GM18861 (cell line): ENCODE measurements at regions not wholly inside any gene's neighbourhood (a gene's known extent, or its start where the extent isn't known, plus 50 kb on each side); places are given as distances from the start of the nearest gene placed in this dataset.

Experiments used
- ATAC-seq: cut with Tn5 transposase; IDR thresholded peaks from one replicate; pipeline ENCODE4 v1.9.1; 2021; ENCODE audit not compliant: unreplicated experiment

DNA sequence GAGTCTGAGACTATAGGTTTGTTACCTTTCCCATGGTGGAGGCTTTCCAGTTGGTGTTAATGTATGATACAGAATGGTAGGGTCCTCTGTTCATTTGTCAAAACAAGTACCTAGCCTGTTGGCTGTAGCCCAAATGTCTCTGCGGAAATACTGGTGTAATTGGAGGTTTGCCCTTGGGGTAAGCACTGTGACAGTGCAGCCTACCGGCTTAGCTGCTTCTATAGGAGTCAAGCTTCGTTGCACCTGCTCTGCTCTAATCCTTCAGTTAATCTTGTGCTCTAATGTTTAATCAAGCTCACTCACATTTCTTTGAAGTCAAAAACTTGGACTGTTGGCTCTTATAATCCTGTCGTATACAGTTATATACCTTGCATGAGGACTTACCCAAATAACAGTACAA is 203.4 kb downstream of the CCNG2 start:
- ATAC-seq, result no peak

DNA sequence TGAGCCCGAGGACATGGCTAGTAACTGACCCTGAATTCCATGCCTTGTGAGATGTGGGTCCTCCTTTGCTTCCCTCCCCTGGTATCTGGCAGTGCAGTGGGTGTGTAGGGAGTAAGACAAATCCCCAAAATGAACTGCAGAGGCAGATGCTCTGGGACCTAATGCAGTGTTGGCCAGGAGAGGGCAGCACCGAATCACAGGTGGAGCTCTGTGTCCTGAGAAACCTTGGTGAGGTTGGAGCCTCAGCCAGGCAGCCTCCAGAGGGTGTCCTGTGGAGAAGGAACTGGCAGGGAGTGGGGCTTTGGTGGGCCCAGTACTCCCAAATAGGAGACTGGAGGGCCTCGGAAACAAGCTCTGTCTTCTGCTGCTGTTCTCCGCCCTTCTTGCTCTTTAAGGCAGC is 209.9 kb downstream of the CCNG2 start:
- peak; percentile 75 for ATAC-seq

DNA sequence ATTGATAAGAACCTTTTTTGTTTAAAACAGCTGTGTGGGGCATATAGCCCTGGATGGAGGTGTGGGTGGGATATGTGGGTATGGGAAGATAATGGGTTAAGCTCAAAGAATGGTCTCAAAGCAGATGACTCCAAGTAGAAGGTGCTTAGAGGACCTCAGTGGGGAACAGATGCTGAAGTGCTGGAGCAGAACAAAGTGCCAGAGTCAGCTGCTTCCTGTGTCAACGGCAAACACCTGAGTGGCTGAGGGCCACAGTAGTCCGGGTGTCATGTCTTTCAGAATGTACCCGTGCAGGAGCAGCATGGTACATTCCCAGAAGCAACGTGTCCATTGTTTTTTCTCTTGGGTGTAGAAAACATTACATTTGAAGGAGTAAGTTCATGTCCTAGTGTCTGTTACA is 210.6 kb downstream of the CCNG2 start:
- no peak for ATAC-seq

DNA sequence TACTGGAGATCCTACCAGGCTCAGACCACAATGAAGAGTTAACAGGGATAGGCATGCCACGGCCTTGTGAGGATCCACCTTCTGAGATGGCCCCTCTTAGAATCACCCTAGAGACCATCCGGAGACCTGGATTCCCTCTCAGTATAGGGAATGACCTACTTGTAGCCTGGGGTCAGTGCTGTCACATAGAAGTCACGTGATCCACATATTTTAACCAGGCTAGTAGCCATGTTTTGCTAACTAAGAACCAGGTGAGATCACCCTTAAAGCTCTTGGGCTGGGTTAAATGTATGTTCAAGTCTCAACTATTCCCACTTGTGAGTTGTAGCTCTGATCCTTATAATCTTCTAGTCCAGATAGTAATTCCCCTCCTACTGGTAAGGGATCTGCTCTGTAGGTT is 215.4 kb downstream of the CCNG2 start:
- ATAC-seq, result no peak

DNA sequence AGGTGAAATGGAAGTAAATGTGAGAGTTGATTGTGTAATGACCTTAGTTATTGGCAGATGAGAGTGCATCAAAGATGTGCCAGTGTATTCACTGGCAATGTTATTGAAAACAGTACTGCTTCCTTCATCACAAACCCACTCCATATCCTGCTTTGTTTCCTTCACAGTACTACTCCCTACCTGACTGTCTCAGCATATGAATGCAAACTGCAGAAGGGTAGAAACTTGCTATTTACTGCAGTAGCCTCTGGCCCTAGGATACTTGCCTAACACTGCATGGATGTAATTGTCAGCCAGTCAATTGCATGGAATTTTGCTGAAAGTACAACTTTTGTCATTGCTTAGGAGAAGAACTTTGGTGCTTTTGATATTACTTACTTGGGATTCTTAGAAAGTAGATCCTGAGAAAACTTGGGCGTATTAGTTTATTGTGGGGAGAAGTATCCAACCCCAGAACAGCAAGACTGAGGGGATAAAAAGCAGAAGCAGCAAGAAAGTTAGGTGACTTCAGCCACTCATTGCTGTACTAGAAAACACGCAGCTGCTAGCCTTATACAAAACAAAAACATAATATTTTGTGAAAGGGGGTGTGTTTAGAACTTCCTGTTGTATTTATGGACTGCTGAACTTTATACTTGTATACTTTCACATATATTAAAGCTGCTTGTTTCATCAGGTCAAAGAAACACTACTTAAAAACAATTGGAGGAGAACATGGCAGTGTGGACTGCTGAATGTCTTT is 219.0 kb downstream of the CCNG2 start:
- ATAC-seq, result no peak

DNA sequence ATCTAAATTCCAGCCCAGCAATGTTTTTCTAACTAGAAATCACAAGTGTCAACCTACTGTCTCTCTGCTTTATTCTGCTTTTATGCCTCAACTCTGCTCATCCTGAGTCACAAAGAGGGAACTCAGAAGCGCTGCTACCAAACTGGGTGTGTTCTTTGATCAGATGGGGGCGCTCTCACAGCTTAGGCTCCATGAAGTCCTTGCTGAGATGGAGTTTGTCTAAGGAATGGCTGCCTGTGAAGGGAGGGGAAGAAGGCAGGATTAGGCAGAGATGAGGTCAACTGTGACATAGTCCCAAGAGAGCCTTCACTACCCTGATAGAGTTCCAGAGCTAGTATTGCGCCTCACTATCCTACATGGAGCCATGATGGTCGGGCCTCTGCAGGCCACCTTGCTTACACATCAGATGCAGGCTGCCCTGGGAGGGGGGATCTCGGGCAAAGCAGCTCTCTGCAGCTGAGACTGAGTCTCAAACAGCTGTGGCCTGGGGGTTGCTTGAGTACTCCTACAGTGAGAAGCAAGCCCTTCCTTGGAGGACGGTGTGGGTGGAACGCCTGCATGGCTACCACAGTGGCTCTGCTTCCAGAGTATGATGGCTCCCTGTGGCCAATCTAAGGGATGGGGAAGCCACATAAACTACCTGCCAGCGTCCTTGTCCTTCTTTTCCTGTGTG is 219.9 kb downstream of the CCNG2 start:
- ATAC-seq, result no peak

DNA sequence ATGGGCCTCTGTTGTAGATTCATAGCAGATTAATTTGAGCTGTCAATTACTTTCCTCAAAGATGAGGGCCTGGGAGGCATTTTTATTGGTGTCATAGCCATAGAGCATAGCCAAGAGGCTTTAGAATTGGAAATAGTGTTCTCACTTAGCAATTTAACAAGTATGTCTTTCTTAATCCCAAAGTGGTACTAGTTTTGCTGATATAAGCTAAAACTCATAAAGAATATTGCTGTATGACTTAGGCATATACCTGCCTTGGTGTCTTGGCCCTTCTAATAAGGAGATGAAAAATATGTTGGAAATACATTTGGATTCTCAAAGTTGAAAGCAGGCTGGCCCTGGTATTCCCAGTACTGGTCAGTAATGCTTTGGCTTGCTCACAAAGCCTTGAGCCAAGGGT is 221.5 kb upstream of the CXCL13 start:
- ATAC-seq, result no peak

DNA sequence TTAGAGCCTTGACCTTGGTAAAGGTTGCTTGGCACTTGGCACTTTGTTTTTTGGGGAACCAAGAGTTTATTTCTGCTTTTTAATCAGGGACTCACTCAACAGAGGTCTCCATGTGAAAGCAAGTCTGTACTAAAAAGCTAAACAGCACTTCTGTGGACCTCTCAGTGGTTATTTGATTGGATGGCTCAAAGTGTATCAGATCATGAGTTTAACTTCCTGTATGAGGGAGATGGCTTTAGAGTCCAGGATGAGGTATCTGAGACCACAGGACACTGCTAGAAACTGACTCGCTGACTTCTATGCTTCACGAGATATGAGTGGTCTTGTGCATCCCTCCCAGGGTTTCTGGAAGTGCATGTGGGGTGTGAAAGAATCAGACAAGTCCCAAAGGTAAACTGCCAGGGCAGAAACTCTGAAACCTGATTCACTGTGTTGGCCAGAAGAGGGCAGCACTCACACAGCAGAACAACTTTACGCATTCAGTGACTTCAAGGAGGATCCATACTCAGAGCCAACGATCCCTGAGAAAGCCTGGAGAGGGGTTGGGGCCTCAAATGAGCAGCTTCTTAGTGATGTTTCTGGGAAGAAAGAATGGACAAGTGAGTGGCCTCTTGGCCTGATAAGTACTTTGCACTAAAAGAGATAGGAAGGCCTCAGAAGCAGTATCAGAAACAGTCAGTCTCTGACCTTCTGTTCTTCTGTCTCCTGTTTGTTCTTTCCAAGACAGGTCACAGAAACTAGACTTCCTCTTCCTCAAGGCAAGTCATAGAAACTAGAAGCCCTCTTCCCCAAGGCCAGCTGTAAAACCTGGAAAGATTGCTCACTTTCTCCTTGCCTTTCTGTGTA is 220.3 kb upstream of the CXCL13 start:
- ATAC-seq, result peak; percentile 70

DNA sequence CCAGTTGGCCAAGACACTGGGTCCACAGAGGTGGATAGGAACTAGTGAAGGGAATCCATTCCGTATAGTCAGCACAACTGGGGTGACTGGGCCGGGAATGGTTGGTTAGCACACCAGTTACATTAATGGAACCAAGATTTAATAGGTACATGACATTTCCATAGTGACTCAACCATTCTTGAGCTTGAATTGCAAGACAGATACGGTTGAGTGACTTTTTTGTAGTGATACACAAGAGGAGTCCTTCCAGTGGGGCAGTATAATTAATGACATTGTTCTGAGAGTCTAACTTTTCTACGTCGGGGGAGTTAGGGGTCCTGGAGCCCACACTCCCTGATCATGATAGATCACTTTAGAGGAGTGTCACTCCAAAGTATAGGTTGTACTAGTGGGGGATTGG is 211.6 kb upstream of the CXCL13 start:
- no peak for ATAC-seq

DNA sequence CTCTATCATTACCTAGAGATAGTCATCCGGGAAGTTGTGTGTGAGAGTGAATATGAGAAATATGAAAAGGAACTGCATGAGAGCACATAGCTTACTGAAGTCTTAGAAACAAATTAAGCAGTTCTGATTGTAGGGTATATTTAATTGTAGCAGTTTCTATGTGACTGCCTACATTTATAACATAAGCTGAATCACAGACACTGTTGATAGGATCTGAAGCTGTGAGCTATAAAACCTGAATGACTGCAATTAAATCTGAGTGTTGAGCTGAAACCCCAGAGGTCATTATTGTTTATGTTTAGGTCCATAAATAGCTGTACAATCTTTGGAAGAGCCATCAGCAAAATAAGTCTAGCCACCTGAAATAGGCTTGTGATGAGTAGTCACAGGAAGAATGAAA is 210.1 kb upstream of the CXCL13 start:
- no peak for ATAC-seq

DNA sequence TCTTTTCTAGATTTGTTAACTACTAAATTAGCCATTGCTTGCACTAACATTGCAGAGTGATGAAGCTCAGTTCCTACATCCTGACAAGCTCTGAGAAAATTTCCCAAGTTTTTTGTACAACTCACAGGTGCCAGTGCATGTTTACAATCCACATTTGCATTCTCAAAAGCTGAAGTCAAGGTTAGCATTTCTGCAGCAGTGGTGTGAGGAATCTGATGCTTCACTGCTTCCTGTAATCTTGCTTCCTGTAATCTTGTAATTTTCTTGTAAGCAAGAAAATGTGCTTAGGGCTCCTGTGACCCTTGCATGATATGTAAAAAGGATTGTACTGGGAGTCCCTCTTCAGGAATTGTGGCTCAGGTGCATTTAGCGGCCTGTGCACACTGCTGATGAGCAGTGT is 207.4 kb upstream of the CXCL13 start:
- ATAC-seq, result no peak

DNA sequence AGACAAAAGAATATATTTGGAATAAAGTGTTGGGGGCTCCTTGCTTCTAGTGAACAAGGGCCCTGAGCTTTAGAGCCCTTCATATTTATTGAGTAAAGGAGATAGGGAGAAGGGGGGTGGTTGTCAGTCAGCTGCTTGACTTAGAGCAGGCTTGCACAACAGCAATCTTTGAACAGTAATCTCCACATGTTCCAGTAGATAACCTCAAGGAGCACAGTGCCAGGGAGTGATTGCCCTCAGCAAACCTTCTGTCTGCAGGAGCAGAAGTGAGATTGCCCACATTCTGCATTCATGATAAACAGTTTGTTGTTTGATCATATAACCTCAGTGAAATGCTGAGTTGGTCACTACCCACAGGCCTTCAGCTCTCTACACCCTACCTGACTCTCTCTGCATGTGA is 205.8 kb upstream of the CXCL13 start:
- no peak for ATAC-seq

DNA sequence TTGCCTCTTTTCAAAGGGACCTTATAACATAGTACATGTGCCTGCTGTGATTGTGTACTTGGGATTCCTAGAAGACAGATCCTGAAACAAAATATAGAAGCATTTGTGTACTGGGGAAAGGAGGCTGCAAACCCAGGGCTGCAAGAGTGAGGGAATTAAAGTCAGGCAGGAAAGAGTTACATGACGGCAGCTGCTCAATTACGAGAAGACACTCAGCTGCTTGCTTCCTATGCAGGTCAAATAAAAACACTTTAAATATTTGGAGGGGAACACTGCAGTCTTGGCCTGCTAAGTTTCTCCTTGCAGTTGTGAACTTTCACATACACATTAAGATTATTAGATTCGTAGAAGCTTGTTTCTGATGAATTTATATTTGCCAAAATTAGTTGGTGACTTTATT is 191.9 kb upstream of the CXCL13 start:
- no peak for ATAC-seq

DNA sequence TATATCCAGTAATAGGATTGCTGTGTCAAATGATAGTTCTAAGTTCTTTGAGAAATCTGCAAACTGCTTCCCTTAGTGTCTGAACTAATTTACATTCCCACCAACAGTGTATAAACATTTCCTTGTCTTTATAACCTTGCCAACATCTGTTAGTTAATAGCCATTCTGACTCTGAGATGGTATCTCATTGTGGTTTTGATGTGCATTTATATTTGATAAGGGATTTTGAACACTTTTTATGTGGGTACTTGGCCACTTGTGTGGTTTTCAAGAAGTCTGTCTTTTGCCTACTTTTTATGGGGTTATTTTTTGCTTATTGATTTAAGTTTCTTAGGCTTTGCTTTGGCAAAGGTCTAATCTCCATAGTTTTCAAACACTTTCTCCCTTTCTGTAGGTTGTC is 189.9 kb upstream of the CXCL13 start:
- no peak for ATAC-seq

DNA sequence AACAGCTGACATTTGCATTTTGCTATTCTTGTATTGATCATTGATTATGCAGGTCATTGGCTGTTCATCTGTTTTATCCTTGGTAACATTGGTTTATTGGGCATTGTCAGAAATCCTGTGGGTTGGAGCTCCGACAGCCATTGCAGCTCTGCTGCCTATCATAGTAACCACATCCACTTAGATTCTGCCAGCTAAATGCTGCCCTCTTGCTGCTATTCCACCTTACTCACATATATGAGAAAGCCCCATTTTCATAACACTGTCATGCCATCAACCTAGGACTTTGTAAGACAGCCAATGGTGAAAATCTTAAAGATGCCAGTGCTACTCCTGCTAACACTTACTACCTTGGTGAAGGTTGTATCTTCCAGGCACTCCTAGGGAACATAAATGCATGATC is 187.3 kb upstream of the CXCL13 start:
- no peak for ATAC-seq

DNA sequence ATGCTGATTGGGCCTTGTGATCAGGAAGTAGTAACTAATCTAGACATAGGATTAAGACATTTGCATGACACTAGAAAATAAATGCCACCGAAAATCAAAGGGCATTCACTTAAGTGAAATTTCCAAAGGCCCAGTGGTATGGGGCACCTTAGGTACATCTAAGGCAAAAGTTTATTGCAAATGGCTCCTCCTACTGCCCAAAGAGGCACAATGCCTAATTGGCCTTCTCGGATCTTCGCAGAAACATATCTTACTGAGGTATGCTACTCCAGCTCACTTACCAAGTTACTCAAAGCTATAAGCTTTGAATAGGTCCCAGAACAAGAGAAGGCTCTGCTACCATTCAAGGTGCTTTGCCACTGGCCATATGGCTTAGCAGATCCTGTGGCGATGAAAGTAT is 174.8 kb upstream of the CXCL13 start:
- no peak for ATAC-seq

DNA sequence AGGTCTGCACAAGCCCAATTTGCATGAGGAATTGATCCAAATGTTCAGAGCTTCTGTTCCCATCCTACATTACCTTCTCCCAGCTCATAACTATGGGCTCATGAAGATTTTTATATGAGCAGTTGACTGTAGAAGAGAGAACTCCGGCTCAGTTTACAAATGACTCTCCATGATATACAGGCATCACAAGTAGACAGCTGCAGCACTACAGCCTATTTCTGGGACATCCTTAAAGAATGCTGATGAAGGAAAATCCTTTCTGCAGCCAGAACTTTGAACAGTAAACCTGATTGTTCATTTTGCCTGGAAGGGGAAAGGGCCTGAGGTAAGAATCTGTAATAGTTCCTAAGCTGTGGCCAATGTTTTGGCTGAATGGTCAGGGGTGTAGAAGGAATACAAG is 174.1 kb upstream of the CXCL13 start:
- no peak for ATAC-seq

DNA sequence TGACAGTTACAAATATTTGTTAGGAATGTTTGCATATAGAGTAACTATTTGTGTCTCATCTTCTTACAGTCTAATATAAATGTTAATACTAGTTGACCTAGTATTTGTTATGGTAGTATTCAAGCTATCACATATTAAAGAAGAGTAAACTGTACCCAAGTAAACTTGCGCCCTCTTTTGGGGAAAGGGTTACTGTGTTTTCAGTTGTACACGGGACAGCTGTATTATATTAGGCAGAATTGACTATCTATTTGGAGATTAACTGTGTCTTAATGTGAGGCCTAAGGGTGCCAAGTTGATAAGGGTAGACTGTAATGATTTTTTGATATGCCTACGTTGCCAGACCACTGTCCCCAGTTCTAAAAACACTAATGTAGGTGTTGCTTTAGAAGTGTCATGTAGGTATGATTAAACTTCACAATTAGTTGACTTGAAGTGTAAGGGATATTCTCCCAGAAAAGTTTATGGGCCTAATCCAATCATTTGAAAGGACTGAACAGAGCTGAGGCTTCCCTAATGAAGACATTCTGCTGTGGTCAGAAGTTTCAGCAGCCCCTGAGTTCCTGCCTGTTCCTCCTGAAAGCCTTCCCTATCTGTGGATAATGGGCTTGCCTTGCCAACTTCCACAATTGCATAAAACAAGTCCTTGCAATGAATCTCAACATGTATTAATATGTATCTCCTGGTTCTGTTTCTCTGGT is 172.8 kb upstream of the CXCL13 start:
- no peak for ATAC-seq

DNA sequence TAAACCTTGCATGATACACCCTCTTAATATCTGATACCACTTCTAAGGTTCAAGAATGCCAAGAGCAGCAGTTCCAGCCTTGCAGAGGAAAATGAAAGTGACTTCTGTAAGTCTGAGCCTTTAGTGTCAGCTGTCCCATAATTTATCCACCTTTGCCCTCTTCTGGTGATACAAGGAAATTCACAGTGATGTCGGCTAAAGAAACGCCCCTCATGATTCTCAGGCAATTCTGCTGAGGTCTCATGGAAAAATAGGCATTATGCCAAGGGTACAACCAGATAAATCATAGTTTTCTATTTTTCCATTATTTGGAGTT is 172.2 kb upstream of the CXCL13 start:
- ATAC-seq, result peak; percentile 93

DNA sequence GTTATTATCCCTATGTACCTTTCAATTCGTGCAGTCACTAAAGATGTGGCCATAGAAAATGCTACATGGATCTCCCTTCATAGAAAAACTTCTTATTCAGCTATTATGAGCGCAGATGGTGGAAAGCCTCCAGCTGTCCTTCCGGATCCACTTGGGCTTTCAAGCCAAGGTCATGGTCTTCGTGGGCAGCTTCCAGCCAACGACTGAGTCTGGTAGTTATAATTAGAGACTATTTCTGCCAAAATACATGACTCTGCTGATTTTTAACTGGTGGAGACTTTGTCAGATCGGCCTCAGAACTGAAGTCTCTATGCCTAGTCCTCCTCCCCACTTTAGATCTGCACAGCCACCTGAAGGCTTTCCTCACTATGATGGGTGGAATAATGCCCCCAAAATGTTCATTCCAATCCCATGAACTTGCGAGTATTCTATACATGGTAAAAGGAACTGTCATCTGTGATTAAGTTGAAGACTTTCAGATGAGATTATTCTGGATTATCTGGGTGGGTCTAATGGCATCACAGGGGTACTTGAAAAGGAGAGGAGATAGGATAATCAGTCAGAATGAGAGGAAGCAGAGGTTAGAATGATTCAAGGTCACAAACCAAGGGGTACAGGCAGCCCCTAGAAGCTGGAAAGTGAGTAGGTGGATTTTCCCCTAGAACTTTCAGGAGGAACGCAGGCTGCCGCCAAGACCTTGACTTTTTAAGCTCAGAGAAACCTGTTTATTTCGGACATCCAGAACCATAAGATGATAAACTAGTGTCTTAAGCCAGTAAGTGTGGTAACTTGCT is 171.1 kb upstream of the CXCL13 start:
- no peak for ATAC-seq

DNA sequence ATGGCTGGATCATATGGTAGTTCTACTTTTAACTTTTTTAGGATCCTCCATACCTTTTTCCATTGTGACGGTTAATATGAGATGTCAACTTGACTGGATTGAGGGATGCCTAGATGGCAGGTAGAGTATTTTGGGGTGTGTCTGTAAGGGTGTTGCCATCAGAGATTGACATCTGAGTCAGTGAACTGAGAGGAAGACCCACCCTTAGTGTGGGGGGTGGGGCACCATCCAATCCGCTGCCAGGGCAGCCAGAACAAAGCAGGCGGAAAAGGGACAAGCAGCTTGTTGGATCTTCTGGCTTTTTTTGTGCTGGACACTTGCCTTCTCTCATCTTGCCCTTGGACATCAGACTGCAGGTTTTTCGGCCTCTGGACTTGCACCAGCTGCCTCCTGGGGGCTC is 168.5 kb upstream of the CXCL13 start:
- no peak for ATAC-seq
